HepG2 (cell line): ENCODE measurements at regions not wholly inside any gene's neighbourhood (a gene's known extent, or its start where the extent isn't known, plus 50 kb on each side); places are given as distances from the start of the nearest gene placed in this dataset.
A peak's percentile ranks its signal among the peaks of the same experiment; 100 is the strongest.

Experiments
- CBFB ChIP-seq: sonication (generic); formaldehyde crosslinking; IDR thresholded peaks from 2 replicates; pipeline ENCODE4 v1.4.0; 2020; ENCODE audit warnings: missing genetic modification reagents
- EP300 ChIP-seq, 3 experiments: sonication (generic) in 1 of 3; formaldehyde crosslinking in 1 of 3; IDR thresholded peaks; 2 replicates each; pipeline versions ENCODE4 v1.5.1 to v1.6.1; 2011 to 2020; ENCODE audit warnings: low read depth in 2 of 3, low read length in 2 of 3, borderline replicate concordance in 1 of 3, improper control_type of control experiment in 1 of 3, mild to moderate bottlenecking in 1 of 3, missing genetic modification reagents in 1 of 3, moderate library complexity in 1 of 3
- GABPB1 ChIP-seq: IDR thresholded peaks from 2 replicates; pipeline ENCODE4 v1.6.1; 2016; ENCODE audit warnings: mild to moderate bottlenecking, missing genetic modification reagents, moderate library complexity, missing compliant biosample characterization
- GATAD2A ChIP-seq: IDR thresholded peaks from 2 replicates; pipeline ENCODE4 v1.6.1; 2016
- HNRNPK ChIP-seq: fragments of 200-400 bp; formaldehyde crosslinking; IDR thresholded peaks from 2 replicates; pipeline ENCODE4 v1.6.1; 2018; ENCODE audit warnings: low read length, low read depth, moderate library complexity, mild to moderate bottlenecking; ENCODE audit not compliant: poor library complexity, severe bottlenecking
- HNRNPLL ChIP-seq: fragments of 200-400 bp; formaldehyde crosslinking; IDR thresholded peaks from 2 replicates; pipeline ENCODE4 v1.6.1; 2017; ENCODE audit warnings: mild to moderate bottlenecking, low read depth, low read length; ENCODE audit not compliant: poor library complexity, severe bottlenecking
- MXI1 ChIP-seq: IDR thresholded peaks from 3 replicates; pipeline ENCODE4 v1.6.1; 2012; ENCODE audit warnings: low read depth, low read length, inconsistent platforms, borderline replicate concordance
- RBFOX2 ChIP-seq: fragments of 200-400 bp; formaldehyde crosslinking; IDR thresholded peaks from 2 replicates; pipeline ENCODE4 v1.6.1; 2017; ENCODE audit warnings: low read depth, mild to moderate bottlenecking, low read length
- SNAPC2 ChIP-seq: sonication (generic); formaldehyde crosslinking; IDR thresholded peaks from 2 replicates; pipeline ENCODE4 v1.8.1; 2022; ENCODE audit warnings: mild to moderate bottlenecking, missing genetic modification reagents
- TCF12 ChIP-seq, 2 experiments: fragments of 450-650 bp in 1 of 2; sonication (generic) in 1 of 2; formaldehyde crosslinking in 1 of 2; IDR thresholded peaks; 2 replicates each; pipeline versions ENCODE4 v1.6.1 to v1.8.0; 2017 to 2022; ENCODE audit warnings: antibody characterized with exemption in 1 of 2, mild to moderate bottlenecking in 1 of 2, missing genetic modification reagents in 1 of 2, moderate library complexity in 1 of 2
- ZFX ChIP-seq: sonication (generic); formaldehyde crosslinking; IDR thresholded peaks from 2 replicates; pipeline ENCODE4 v1.4.0; 2020; ENCODE audit warnings: mild to moderate bottlenecking, low read depth, missing genetic modification reagents, moderate library complexity
- ZKSCAN1 ChIP-seq: fragments of 150-350 bp; IDR thresholded peaks from 2 replicates; pipeline ENCODE4 v1.6.1; 2014; ENCODE audit warnings: low read length
- ZNF124 ChIP-seq: sonication (generic); formaldehyde crosslinking; IDR thresholded peaks from 2 replicates; pipeline ENCODE4 v1.4.0; 2020; ENCODE audit warnings: missing genetic modification reagents
- ZNF354B ChIP-seq: sonication (generic); formaldehyde crosslinking; IDR thresholded peaks from 2 replicates; pipeline ENCODE4 v1.8.0; 2022; ENCODE audit warnings: mild to moderate bottlenecking, missing genetic modification reagents
- ZNF44 ChIP-seq: sonication (generic); formaldehyde crosslinking; IDR thresholded peaks from 2 replicates; pipeline ENCODE4 v1.5.1; 2020; ENCODE audit warnings: mild to moderate bottlenecking, missing genetic modification reagents
- ZNF451 ChIP-seq: sonication (generic); formaldehyde crosslinking; IDR thresholded peaks from 2 replicates; pipeline ENCODE4 v1.5.0; 2020; ENCODE audit warnings: mild to moderate bottlenecking, missing genetic modification reagents
- ZNF790 ChIP-seq: sonication (generic); formaldehyde crosslinking; IDR thresholded peaks from 2 replicates; pipeline ENCODE4 v1.8.0; 2022; ENCODE audit warnings: missing genetic modification reagents, mild to moderate bottlenecking, borderline replicate concordance
- ZSCAN31 ChIP-seq: sonication (generic); formaldehyde crosslinking; IDR thresholded peaks from 2 replicates; pipeline ENCODE4 v1.5.0; 2020; ENCODE audit warnings: low read depth, mild to moderate bottlenecking, missing genetic modification reagents
- TF ChIP-seq, protein P1 (sequence below): sonication (generic); formaldehyde crosslinking; IDR thresholded peaks from 2 replicates; pipeline ENCODE4 v1.8.1; 2023; ENCODE audit warnings: missing genetic modification reagents, mild to moderate bottlenecking, borderline replicate concordance
- TF ChIP-seq, protein P2 (sequence below): IDR thresholded peaks from 2 replicates; pipeline ENCODE4 v1.6.1; 2016; ENCODE audit warnings: low read depth, missing genetic modification reagents, missing compliant biosample characterization
- TF ChIP-seq, protein P3 (sequence below): sonication (generic); formaldehyde crosslinking; IDR thresholded peaks from 2 replicates; pipeline ENCODE4 v1.8.0; 2022; ENCODE audit warnings: missing genetic modification reagents, mild to moderate bottlenecking, inconsistent platforms, borderline replicate concordance
- TF ChIP-seq, protein P4 (sequence below): sonication (generic); formaldehyde crosslinking; IDR thresholded peaks from 2 replicates; pipeline ENCODE4 v1.4.0; 2020; ENCODE audit warnings: missing genetic modification reagents

DNA sequence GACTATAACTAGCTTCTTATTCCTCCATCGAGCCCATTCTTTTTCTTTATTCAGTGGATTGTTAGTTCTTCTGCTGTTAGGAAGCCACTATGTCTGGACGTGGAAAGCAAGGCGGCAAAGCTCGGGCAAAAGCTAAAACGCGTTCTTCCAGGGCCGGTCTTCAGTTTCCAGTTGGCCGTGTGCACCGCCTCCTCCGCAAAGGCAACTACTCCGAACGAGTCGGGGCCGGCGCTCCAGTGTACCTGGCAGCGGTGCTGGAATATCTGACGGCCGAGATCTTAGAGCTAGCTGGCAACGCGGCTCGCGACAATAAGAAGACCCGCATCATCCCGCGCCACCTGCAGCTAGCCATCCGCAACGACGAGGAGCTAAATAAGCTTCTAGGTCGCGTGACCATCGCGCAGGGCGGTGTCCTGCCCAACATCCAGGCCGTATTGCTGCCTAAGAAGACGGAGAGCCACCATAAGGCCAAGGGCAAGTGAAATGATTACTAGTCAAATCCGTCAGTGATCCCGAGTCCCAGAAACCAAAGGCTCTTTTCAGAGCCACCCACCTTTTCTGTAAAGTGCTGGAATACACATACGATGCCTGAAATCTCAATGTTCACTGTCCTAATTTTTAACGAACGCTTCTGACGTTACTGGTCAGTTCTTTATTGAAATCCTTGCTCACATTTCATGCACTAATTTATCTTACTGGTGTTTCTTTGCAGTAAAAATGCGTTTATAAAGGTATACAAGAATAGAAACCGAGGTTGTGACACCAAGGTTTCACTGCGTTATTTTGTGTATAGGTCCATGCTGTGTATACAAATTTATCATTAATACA lies 129.9 kb downstream of the HFE start (continued):
- 0 out of 2 replicates have a peak, but pooled peaks have one; percentile 80 for TF ChIP-seq ZNF354B (CRISPR knock-in tag)
- peak; percentile 83 for TF ChIP-seq RBFOX2
- peak; percentile 75; the same call in 2 of the 3 replicates for TF ChIP-seq MXI1
- peak; percentile 69; the same call in 1 of the 2 replicates for TF ChIP-seq ZFX (CRISPR knock-in tag)
- TF ChIP-seq, protein P1, sequence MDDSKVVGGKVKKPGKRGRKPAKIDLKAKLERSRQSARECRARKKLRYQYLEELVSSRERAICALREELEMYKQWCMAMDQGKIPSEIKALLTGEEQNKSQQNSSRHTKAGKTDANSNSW (CRISPR knock-in tag) = no peak
- TF ChIP-seq, protein P2, sequence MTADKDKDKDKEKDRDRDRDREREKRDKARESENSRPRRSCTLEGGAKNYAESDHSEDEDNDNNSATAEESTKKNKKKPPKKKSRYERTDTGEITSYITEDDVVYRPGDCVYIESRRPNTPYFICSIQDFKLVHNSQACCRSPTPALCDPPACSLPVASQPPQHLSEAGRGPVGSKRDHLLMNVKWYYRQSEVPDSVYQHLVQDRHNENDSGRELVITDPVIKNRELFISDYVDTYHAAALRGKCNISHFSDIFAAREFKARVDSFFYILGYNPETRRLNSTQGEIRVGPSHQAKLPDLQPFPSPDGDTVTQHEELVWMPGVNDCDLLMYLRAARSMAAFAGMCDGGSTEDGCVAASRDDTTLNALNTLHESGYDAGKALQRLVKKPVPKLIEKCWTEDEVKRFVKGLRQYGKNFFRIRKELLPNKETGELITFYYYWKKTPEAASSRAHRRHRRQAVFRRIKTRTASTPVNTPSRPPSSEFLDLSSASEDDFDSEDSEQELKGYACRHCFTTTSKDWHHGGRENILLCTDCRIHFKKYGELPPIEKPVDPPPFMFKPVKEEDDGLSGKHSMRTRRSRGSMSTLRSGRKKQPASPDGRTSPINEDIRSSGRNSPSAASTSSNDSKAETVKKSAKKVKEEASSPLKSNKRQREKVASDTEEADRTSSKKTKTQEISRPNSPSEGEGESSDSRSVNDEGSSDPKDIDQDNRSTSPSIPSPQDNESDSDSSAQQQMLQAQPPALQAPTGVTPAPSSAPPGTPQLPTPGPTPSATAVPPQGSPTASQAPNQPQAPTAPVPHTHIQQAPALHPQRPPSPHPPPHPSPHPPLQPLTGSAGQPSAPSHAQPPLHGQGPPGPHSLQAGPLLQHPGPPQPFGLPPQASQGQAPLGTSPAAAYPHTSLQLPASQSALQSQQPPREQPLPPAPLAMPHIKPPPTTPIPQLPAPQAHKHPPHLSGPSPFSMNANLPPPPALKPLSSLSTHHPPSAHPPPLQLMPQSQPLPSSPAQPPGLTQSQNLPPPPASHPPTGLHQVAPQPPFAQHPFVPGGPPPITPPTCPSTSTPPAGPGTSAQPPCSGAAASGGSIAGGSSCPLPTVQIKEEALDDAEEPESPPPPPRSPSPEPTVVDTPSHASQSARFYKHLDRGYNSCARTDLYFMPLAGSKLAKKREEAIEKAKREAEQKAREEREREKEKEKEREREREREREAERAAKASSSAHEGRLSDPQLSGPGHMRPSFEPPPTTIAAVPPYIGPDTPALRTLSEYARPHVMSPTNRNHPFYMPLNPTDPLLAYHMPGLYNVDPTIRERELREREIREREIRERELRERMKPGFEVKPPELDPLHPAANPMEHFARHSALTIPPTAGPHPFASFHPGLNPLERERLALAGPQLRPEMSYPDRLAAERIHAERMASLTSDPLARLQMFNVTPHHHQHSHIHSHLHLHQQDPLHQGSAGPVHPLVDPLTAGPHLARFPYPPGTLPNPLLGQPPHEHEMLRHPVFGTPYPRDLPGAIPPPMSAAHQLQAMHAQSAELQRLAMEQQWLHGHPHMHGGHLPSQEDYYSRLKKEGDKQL (CRISPR knock-in tag) = no peak; the same call in 1 of the 2 replicates
- TF ChIP-seq ZSCAN31 (CRISPR knock-in tag) = peak; percentile 30; the same call in 1 of the 2 replicates
- no peak; a peak in 1 of 4 replicates for TF ChIP-seq EP300 (IDR thresholded peaks at IDR 0.05; ENCODE audit: low read depth in 2 of 2, low read length in 2 of 2)
- no peak for TF ChIP-seq EP300 (CRISPR knock-in tag; IDR thresholded peaks at IDR 0.05; ENCODE audit: borderline replicate concordance)
- TF ChIP-seq GATAD2A (CRISPR knock-in tag) = no peak; the same call in 1 of the 2 replicates
- peak; percentile 95 for TF ChIP-seq SNAPC2 (CRISPR knock-in tag)
- no peak for TF ChIP-seq TCF12 (IDR thresholded peaks at IDR 0.05)
- TF ChIP-seq TCF12 (CRISPR knock-in tag; IDR thresholded peaks at IDR 0.05) = no peak
- TF ChIP-seq HNRNPK = no peak
- peak; percentile 94 for TF ChIP-seq HNRNPLL
- TF ChIP-seq, protein P3, sequence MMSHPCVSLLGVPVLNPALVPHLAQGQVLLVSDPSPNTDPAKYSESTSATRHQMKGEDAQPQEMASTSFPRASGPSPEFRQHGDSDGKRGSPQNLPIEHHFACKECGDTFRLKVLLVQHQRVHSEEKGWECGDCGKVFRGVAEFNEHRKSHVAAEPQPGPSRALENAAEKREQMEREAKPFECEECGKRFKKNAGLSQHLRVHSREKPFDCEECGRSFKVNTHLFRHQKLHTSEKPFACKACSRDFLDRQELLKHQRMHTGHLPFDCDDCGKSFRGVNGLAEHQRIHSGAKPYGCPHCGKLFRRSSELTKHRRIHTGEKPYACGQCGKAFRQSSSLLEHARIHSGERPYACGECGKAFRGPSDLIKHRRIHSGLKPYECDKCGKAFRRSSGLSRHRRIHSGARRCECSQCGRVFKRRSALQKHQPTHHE (CRISPR knock-in tag) = no peak
- no peak for TF ChIP-seq ZNF790 (CRISPR knock-in tag)
- no peak; the same call in 1 of the 2 replicates for TF ChIP-seq CBFB (CRISPR knock-in tag)
- TF ChIP-seq ZNF44 (CRISPR knock-in tag) = no peak
- no peak; the same call in 1 of the 2 replicates for TF ChIP-seq ZNF124 (CRISPR knock-in tag)
- TF ChIP-seq ZKSCAN1 = peak; percentile 34
- peak; percentile 56 for TF ChIP-seq GABPB1
- TF ChIP-seq ZNF451 (CRISPR knock-in tag) = peak; percentile 85
- TF ChIP-seq, protein P4, sequence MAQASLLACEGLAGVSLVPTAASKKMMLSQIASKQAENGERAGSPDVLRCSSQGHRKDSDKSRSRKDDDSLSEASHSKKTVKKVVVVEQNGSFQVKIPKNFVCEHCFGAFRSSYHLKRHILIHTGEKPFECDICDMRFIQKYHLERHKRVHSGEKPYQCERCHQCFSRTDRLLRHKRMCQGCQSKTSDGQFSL = no peak
